OCI-LY3 (cell line): ENCODE measurements at regions not wholly inside any gene's neighbourhood (a gene's known extent, or its start where the extent isn't known, plus 50 kb on each side); places are given as distances from the start of the nearest gene placed in this dataset.

Experiments
- EZH2phosphoT487 ChIP-seq: fragments of 200-600 bp; shearing (Covaris generic); IDR thresholded peaks from 2 replicates; pipeline ENCODE4 v1.6.1; 2018; ENCODE audit warnings: antibody characterized with exemption, mixed run types, low read depth
- TF ChIP-seq, protein P1 (sequence below): fragments of 200-600, 300-600 bp; sonication (generic); IDR thresholded peaks from 2 replicates; pipeline ENCODE4 v1.5.1; 2014; ENCODE audit warnings: antibody characterized with exemption, low read length, low read depth

GRCh38 chr3:8183627-8184026 lies 318.0 kb upstream of the LMCD1 start:
- TF ChIP-seq, protein P1, sequence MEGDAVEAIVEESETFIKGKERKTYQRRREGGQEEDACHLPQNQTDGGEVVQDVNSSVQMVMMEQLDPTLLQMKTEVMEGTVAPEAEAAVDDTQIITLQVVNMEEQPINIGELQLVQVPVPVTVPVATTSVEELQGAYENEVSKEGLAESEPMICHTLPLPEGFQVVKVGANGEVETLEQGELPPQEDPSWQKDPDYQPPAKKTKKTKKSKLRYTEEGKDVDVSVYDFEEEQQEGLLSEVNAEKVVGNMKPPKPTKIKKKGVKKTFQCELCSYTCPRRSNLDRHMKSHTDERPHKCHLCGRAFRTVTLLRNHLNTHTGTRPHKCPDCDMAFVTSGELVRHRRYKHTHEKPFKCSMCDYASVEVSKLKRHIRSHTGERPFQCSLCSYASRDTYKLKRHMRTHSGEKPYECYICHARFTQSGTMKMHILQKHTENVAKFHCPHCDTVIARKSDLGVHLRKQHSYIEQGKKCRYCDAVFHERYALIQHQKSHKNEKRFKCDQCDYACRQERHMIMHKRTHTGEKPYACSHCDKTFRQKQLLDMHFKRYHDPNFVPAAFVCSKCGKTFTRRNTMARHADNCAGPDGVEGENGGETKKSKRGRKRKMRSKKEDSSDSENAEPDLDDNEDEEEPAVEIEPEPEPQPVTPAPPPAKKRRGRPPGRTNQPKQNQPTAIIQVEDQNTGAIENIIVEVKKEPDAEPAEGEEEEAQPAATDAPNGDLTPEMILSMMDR: no peak
- no peak for TF ChIP-seq EZH2phosphoT487
